Neural progenitor cell (in vitro differentiated cells): ENCODE measurements at regions not wholly inside any gene's neighbourhood (a gene's known extent, or its start where the extent isn't known, plus 50 kb on each side); places are given as distances from the start of the nearest gene placed in this dataset.

Experiments
- EZH2 ChIP-seq: fragments of 200-600 bp; sonication (generic); IDR thresholded peaks from 2 replicates; pipeline ENCODE4 v1.6.1; 2017; ENCODE audit warnings: antibody characterized with exemption, mild to moderate bottlenecking, moderate library complexity
- TF ChIP-seq, protein P1 (sequence below): fragments of 200-600 bp; sonication (generic); IDR thresholded peaks from 2 replicates; pipeline ENCODE4 v1.5.1; 2017; ENCODE audit warnings: antibody characterized with exemption, mild to moderate bottlenecking

DNA sequence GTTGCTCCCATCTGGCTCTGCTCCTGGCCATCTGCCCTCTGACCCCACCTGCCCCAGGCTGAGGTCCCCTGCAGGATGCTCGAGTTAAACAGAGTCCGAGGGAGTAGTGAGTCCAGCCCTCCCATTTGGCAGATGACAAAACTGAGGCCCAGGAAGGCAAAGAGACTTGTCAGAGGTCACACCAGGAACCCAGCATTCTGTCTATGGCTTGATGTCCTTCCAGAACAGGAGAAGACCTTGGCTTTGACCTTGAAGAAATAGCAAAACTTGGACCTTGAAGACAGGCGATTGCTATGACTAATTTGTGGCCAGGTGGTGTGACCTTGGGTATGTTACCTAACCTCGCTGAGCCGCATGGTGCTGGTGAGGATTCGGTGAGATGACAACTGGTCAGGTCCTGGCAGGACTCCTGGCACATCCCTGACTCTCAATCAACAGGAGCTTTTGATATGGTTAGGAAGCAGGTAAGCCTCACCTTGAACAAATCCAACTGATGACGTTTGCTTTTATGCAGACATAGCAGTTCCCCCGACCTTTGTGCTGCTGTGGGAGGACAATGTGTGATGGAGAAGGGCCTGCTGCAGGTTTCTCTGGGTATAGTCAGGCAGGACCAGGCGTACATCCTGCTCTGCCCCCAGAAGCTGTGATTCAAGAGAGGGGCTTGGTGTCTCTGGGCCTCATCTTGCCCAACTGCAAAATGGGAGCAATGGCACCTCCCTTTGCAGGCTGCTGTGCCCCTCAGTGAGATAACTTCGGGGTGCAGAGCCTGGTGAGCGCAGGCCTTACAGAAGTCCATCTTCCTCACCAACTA is 198.7 kb downstream of the C9orf50 start:
- TF ChIP-seq, protein P1, sequence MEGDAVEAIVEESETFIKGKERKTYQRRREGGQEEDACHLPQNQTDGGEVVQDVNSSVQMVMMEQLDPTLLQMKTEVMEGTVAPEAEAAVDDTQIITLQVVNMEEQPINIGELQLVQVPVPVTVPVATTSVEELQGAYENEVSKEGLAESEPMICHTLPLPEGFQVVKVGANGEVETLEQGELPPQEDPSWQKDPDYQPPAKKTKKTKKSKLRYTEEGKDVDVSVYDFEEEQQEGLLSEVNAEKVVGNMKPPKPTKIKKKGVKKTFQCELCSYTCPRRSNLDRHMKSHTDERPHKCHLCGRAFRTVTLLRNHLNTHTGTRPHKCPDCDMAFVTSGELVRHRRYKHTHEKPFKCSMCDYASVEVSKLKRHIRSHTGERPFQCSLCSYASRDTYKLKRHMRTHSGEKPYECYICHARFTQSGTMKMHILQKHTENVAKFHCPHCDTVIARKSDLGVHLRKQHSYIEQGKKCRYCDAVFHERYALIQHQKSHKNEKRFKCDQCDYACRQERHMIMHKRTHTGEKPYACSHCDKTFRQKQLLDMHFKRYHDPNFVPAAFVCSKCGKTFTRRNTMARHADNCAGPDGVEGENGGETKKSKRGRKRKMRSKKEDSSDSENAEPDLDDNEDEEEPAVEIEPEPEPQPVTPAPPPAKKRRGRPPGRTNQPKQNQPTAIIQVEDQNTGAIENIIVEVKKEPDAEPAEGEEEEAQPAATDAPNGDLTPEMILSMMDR, result no peak
- no peak for TF ChIP-seq EZH2
